GM19099 (cell line): ENCODE measurements at regions not wholly inside any gene's neighbourhood (a gene's known extent, or its start where the extent isn't known, plus 50 kb on each side); places are given as distances from the start of the nearest gene placed in this dataset.

ENCODE experiments used
- POLR2A ChIP-seq: IDR thresholded peaks from 3 replicates; pipeline ENCODE4 v1.6.1; 2011; ENCODE audit warnings: low read depth; ENCODE audit not compliant: insufficient read length; ENCODE audit errors: extremely low read depth

DNA sequence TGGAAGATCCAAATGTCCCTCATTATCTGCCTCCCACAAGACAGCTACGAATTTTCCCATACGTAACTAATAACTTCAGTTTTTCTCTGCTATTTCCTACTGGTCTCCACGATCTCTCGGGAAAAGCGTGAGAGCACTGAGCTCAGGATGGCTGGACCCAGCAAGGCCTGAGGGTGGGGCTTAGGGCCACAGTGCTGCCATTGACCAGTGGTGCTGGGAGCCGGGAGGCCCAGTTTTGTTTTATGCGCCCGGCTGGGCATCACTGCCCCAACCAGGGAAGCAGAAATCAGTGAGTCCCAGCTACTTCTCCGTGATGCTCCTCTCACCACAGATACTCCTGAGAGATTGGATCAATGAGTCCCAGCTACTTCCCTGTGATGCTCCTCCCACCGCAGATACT lies 238.4 kb downstream of the LY86 start:
- no peak for TF ChIP-seq POLR2A

GRCh38 chr6:6829872-6830685 lies 241.6 kb downstream of the LY86 start:
- TF ChIP-seq POLR2A = no peak

- TF ChIP-seq POLR2A = no peak
Measured at GRCh38 chr6:6832439-6832838, 243.9 kb downstream of the LY86 start.

DNA sequence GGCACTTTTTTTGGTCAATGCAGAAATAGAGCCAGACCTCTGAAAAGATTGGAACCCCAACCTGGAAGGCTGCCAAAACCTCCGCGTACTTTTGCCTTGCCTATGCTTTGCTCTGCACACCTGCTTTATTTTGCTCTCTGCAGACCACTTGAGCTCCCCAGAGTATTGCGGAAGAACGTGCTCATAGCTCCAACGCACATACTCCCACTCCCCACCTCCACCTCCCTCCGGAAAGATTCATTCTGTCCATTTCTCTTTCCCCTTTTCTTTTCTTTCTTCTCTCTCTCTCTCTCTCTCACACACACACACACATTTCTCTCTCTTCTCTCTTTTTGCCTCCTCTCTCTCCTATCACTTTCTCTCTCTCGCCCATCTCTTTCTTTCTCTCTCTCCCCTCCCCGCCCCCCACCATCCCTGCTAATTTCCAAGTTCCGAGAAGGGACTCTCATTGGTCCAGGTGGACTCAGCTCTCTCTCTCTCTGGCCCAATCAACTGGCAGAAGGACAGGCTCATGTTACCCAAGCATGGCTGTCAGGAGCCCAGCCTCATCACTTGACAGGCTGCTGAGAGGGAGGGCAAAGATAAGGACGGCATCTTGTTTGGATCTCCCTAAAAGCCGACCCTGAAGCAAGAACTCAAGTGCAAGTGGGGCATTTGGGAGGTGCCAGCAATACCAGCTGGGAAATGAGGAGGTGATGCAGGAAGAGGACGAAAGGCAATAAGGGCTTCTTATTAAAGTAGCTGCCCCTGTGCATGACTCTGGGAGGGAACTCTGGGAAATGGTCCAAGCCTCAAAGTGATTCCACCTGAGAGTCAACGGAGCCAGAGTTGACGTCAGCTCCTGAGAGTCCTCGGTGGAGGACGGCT lies 246.1 kb downstream of the LY86 start:
- TF ChIP-seq POLR2A = no peak

- no peak for TF ChIP-seq POLR2A
Measured at GRCh38 chr6:6835223-6835503, 246.6 kb downstream of the LY86 start.

GRCh38 chr6:6836609-6837406 lies 248.3 kb downstream of the LY86 start:
- TF ChIP-seq POLR2A = no peak

GRCh38 chr6:6837541-6838080 lies 249.1 kb downstream of the LY86 start:
- no peak for TF ChIP-seq POLR2A

GRCh38 chr6:6840831-6841291 lies 252.3 kb downstream of the LY86 start:
- TF ChIP-seq POLR2A = no peak

DNA sequence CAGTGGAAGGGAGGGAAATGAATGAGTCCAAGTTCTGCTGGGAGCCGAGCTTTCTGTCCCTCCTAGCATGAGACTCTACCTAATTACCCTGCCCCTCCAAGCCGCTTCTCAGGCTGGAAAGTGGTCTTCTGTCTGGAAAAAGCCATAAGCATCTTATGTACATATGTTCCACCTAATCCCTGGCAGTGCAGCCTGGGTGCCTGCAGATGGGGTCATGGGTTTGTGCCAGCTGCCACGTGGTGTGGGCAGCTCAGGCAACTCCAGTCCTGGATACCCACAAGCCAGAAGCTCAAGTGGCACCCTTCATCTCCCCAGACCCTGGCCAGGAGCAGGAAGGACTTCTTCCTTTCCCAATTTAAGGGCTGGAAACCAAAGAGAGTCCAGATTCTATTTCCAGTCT lies 253.1 kb downstream of the LY86 start:
- no peak for TF ChIP-seq POLR2A

GRCh38 chr6:6842291-6842690 lies 253.8 kb downstream of the LY86 start:
- no peak for TF ChIP-seq POLR2A

- TF ChIP-seq POLR2A = no peak
Measured at GRCh38 chr6:6843057-6843627, 254.6 kb downstream of the LY86 start.

DNA sequence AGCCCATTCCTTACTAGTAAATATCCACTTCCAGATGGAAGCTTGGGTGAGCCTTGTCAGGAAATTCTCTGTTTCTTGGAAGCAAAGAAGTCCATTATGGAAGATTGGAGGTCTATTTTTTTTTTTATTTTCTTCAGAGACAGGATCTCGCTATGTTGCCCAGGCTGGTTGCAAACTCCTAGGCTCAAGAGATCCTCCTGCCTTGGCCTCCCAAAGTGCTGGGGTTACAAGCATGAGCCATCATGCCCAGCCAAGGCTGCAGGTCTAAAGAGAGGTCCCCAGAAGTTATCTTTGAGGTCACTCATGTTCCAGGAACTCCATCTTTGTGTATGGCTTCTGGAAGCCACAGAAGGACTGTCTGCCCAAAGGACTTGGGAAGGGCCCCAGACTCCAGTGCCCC lies 255.3 kb downstream of the LY86 start:
- TF ChIP-seq POLR2A = no peak

DNA sequence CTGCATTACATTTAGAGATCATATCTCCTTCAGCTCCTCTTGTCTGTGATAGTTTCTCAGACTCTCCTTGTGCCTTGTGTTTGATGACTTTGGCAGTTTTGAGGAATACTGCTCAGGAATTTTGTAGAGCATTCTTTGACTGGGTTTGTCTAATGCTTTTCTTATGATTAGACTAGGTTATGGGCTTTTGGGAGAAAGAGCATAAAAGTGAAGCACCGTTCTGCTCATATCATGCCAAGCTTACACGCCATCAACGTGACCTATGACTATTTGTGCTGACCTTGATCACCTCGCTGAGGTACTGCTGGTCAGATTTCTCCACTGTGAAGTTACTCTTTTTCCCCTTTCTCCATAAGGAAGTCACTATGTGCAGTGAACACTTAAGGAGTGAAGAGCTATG lies 256.0 kb downstream of the LY86 start:
- TF ChIP-seq POLR2A = no peak

- no peak for TF ChIP-seq POLR2A
Measured at GRCh38 chr6:6845603-6846002, 257.1 kb downstream of the LY86 start.

DNA sequence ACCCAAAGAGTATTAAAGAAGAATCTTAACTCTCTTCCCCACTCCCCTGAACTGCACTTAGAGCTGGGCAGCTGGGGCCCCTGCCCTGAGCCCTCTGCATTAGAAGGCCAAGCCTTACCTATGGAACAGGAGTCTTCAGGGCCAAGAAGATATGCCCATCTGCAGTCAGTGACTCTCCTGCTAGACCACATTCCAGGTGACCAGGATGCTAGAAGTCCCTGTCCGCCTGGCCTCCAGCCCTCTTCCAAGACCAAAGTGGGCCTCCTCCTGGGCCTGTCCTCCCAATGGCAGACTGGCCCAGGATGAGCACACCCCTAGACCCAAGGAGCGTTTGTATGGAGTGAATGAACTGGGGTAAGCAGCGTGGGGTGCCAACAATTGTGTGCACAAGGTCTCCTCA lies 259.1 kb downstream of the LY86 start:
- TF ChIP-seq POLR2A = no peak
